ENCODE measurements at regions not wholly inside any gene's neighbourhood (a gene's known extent, or its start where the extent isn't known, plus 50 kb on each side); places are given as distances from the start of the nearest gene placed in this dataset.

- Mint-ChIP-seq H3K4me1 (no peaks in the 10 kb centered on the region), H3K4me3 (no peak overlapping the region), H3K9me3 (no peaks in the 10 kb centered on the region), H3K36me3 (no peaks in the 10 kb centered on the region), H3K27me3 (ENCODE audit: low read depth in 2 of 2) (peaks cover 5% of the 10 kb centered on the region in 2 donors), H3K27ac (no peak overlapping the region)
- Histone ChIP-seq H3K36me3 (ENCODE audit: control insufficient read depth, insufficient read depth, low read length) (no peaks in the 10 kb centered on the region), H3K9me3 (ENCODE audit: control insufficient read depth, insufficient read depth, low read length) (no peaks in the 10 kb centered on the region), H3K4me3 (ENCODE audit: low read length) (no peak overlapping the region), H3K27me3 (ENCODE audit: control insufficient read depth, insufficient read depth, low read length) (no peaks in the 10 kb centered on the region), H3K4me1 (ENCODE audit: control insufficient read depth, insufficient read depth, low read length) (no peaks in the 10 kb centered on the region), H3K27ac (ENCODE audit: low read length) (no peak overlapping the region)
- no peak for TF ChIP-seq CTCF (IDR thresholded peaks at IDR 0.05)
- DNase-seq (no peak), ATAC-seq (no peak)
- WGBS (ENCODE audit: insufficient coverage): 72% methylated on average over 5 of the region's 5 CpGs
- intact Hi-C loops (cut with micrococcal nuclease): no loop called here
These were observed 143.6 kb upstream of the SLC6A11 start for GRCh38 chr3:10672422-10672821.

- 94% methylated on average over 3 of the region's 3 CpGs for WGBS (ENCODE audit: insufficient coverage)
- Histone ChIP-seq H3K27ac (ENCODE audit: low read length) (no peak overlapping the region), H3K9me3 (ENCODE audit: control insufficient read depth, insufficient read depth, low read length) (no peaks in the 10 kb centered on the region), H3K36me3 (ENCODE audit: control insufficient read depth, insufficient read depth, low read length) (no peaks in the 10 kb centered on the region), H3K4me3 (ENCODE audit: low read length) (no peak overlapping the region), H3K4me1 (ENCODE audit: control insufficient read depth, insufficient read depth, low read length) (no peaks in the 10 kb centered on the region), H3K27me3 (ENCODE audit: control insufficient read depth, insufficient read depth, low read length) (no peaks in the 10 kb centered on the region)
- DNase-seq (no peak), ATAC-seq (no peak)
- H3K27me3 Mint-ChIP-seq (ENCODE audit: low read depth in 2 of 2): peaks cover 3 to 5% of the 10 kb centered on the region in 2 donors
- H3K9me3 Mint-ChIP-seq: no peaks in the 10 kb centered on the region
- intact Hi-C loops (cut with micrococcal nuclease): no loop called here
- no peaks in the 10 kb centered on the region for H3K4me1 Mint-ChIP-seq
- H3K4me3 Mint-ChIP-seq: no peak overlapping the region
- no peaks in the 10 kb centered on the region for H3K36me3 Mint-ChIP-seq
- TF ChIP-seq CTCF (IDR thresholded peaks at IDR 0.05): no peak
- H3K27ac Mint-ChIP-seq: no peak overlapping the region
These were observed 141.4 kb upstream of the SLC6A11 start for GRCh38 chr3:10674578-10674977.

GRCh38 chr3:10676905-10677304 lies 139.1 kb upstream of the SLC6A11 start:
- Histone ChIP-seq H3K36me3 (ENCODE audit: control insufficient read depth, insufficient read depth, low read length) (no peaks in the 10 kb centered on the region), H3K27me3 (ENCODE audit: control insufficient read depth, insufficient read depth, low read length) (no peaks in the 10 kb centered on the region), H3K27ac (ENCODE audit: low read length) (no peak overlapping the region), H3K9me3 (ENCODE audit: control insufficient read depth, insufficient read depth, low read length) (no peaks in the 10 kb centered on the region), H3K4me1 (ENCODE audit: control insufficient read depth, insufficient read depth, low read length) (no peaks in the 10 kb centered on the region), H3K4me3 (ENCODE audit: low read length) (no peak overlapping the region)
- no peak for TF ChIP-seq CTCF (IDR thresholded peaks at IDR 0.05)
- Mint-ChIP-seq H3K9me3 (no peaks in the 10 kb centered on the region), H3K27me3 (ENCODE audit: low read depth in 2 of 2) (peaks cover 3 to 5% of the 10 kb centered on the region in 2 donors), H3K4me1 (no peaks in the 10 kb centered on the region), H3K36me3 (no peaks in the 10 kb centered on the region), H3K27ac (no peak overlapping the region), H3K4me3 (no peak overlapping the region)
- ATAC-seq (no peak), DNase-seq (no peak)
- WGBS (ENCODE audit: insufficient coverage): 72% methylated on average over 1 of the region's 1 CpG
- intact Hi-C loops (cut with micrococcal nuclease): no loop called here

GRCh38 chr3:10678796-10679376 lies 137.1 kb upstream of the SLC6A11 start:
- H3K4me1 Mint-ChIP-seq: no peaks in the 10 kb centered on the region
- Histone ChIP-seq H3K27ac (ENCODE audit: low read length) (no peak overlapping the region), H3K27me3 (ENCODE audit: control insufficient read depth, insufficient read depth, low read length) (no peaks in the 10 kb centered on the region), H3K9me3 (ENCODE audit: control insufficient read depth, insufficient read depth, low read length) (no peaks in the 10 kb centered on the region), H3K4me3 (ENCODE audit: low read length) (no peak overlapping the region), H3K36me3 (ENCODE audit: control insufficient read depth, insufficient read depth, low read length) (no peaks in the 10 kb centered on the region), H3K4me1 (ENCODE audit: control insufficient read depth, insufficient read depth, low read length) (no peaks in the 10 kb centered on the region)
- H3K27me3 Mint-ChIP-seq (ENCODE audit: low read depth in 2 of 2): peaks cover 0 to 5% of the 10 kb centered on the region in 2 donors
- no peak for ATAC-seq
- no peak for DNase-seq
- intact Hi-C loops (cut with micrococcal nuclease): no loop called here
- 47% methylated on average over 2 of the region's 2 CpGs for WGBS (ENCODE audit: insufficient coverage)
- no peaks in the 10 kb centered on the region for H3K36me3 Mint-ChIP-seq
- no peaks in the 10 kb centered on the region for H3K9me3 Mint-ChIP-seq
- H3K27ac Mint-ChIP-seq: no peak overlapping the region
- no peak for TF ChIP-seq CTCF (IDR thresholded peaks at IDR 0.05)
- H3K4me3 Mint-ChIP-seq: no peak overlapping the region
